ENCODE measurements at regions not wholly inside any gene's neighbourhood (a gene's known extent, or its start where the extent isn't known, plus 50 kb on each side); places are given as distances from the start of the nearest gene placed in this dataset.

- no peak for DNase-seq
Measured at GRCh38 chr3:61311044-61311443, 59.8 kb upstream of the FHIT start.

GRCh38 chr3:61315871-61316270 lies 64.6 kb upstream of the FHIT start:
- DNase-seq = no peak

- DNase-seq = no peak
Measured at GRCh38 chr3:61323094-61323493, 71.8 kb upstream of the FHIT start.

GRCh38 chr3:61331929-61332552 lies 80.8 kb upstream of the FHIT start:
- DNase-seq = no peak

GRCh38 chr3:61333192-61333961 lies 82.1 kb upstream of the FHIT start:
- DNase-seq = no peak

GRCh38 chr3:61334783-61335182 lies 83.5 kb upstream of the FHIT start:
- DNase-seq = no peak

GRCh38 chr3:61340931-61341461 lies 89.7 kb upstream of the FHIT start:
- DNase-seq = no peak

GRCh38 chr3:61343543-61343942 lies 92.3 kb upstream of the FHIT start:
- no peak for DNase-seq

GRCh38 chr3:61345020-61345419 lies 93.8 kb upstream of the FHIT start:
- no peak for DNase-seq

- DNase-seq = no peak
Measured at GRCh38 chr3:61347981-61348380, 96.7 kb upstream of the FHIT start.

- DNase-seq = no peak
Measured at GRCh38 chr3:61349717-61350116, 98.5 kb upstream of the FHIT start.

- no peak for DNase-seq
Measured at GRCh38 chr3:61350782-61351309, 99.6 kb upstream of the FHIT start.

GRCh38 chr3:61352306-61352705 lies 101.1 kb upstream of the FHIT start:
- no peak for DNase-seq

GRCh38 chr3:61353382-61353781 lies 102.1 kb upstream of the FHIT start:
- DNase-seq = no peak

GRCh38 chr3:61354604-61355003 lies 103.4 kb upstream of the FHIT start:
- DNase-seq = no peak

- no peak for DNase-seq
Measured at GRCh38 chr3:61356685-61357084, 105.4 kb upstream of the FHIT start.

- DNase-seq = no peak
Measured at GRCh38 chr3:61357902-61358301, 106.7 kb upstream of the FHIT start.

- no peak for DNase-seq
Measured at GRCh38 chr3:61358364-61358763, 107.1 kb upstream of the FHIT start.

GRCh38 chr3:61360297-61360965 lies 109.2 kb upstream of the FHIT start:
- DNase-seq = no peak

GRCh38 chr3:61369678-61370077 lies 118.4 kb upstream of the FHIT start:
- DNase-seq = no peak

- DNase-seq = peak; percentile 19
Measured at GRCh38 chr3:61371123-61371522, 119.9 kb upstream of the FHIT start.

- DNase-seq = no peak
Measured at GRCh38 chr3:61372723-61373122, 121.5 kb upstream of the FHIT start.

GRCh38 chr3:61378311-61378710 lies 127.1 kb upstream of the FHIT start:
- no peak for DNase-seq
